RWPE2 (cell line): ENCODE measurements at regions not wholly inside any gene's neighbourhood (a gene's known extent, or its start where the extent isn't known, plus 50 kb on each side); places are given as distances from the start of the nearest gene placed in this dataset.

Experiments used
- ATAC-seq: fragments of 200-7000 bp; cut with Tn5 transposase; 3 replicates; pipeline ENCODE4 v1.9.1; 2021; ENCODE audit warnings: low read depth
- DNase-seq: peaks from one replicate; pipeline ENCODE4 v3.0.0-alpha.2; 2020; ENCODE audit warnings: low spot score
- H3K27ac ChIP-seq: fragments of 450-650 bp; 2 replicates; pipeline ENCODE4 v1.5.1; 2017; ENCODE audit warnings: mild to moderate bottlenecking; ENCODE audit not compliant: poor library complexity, severe bottlenecking
- H3K27me3 ChIP-seq: fragments of 250-450 bp; sonication (Bioruptor Pico); 2 replicates; pipeline ENCODE4 v1.5.1; 2021; ENCODE audit warnings: mild to moderate bottlenecking, moderate library complexity; ENCODE audit not compliant: insufficient read depth, poor library complexity, severe bottlenecking
- H3K36me3 ChIP-seq: fragments of 250-450 bp; sonication (Bioruptor Pico); 2 replicates; pipeline ENCODE4 v1.5.1; 2020; ENCODE audit warnings: low read depth, mild to moderate bottlenecking, moderate library complexity
- H3K4me1 ChIP-seq: fragments of 250-450 bp; sonication (Bioruptor Pico); 2 replicates; pipeline ENCODE4 v1.5.1; 2021; ENCODE audit warnings: mild to moderate bottlenecking, moderate library complexity; ENCODE audit not compliant: insufficient read depth, poor library complexity, severe bottlenecking
- H3K4me3 ChIP-seq: fragments of 250-450 bp; sonication (Bioruptor Pico); 2 replicates; pipeline ENCODE4 v1.5.1; 2021; ENCODE audit warnings: mild to moderate bottlenecking, moderate library complexity; ENCODE audit not compliant: severe bottlenecking
- H3K9me3 ChIP-seq: fragments of 250-450 bp; sonication (Bioruptor Pico); 2 replicates; pipeline ENCODE4 v1.5.1; 2021; ENCODE audit warnings: mild to moderate bottlenecking, moderate library complexity; ENCODE audit not compliant: severe bottlenecking
- TF ChIP-seq, protein P1 (sequence below): fragments of 450-650 bp; IDR thresholded peaks from one replicate; pipeline ENCODE4 v1.5.1; 2017; ENCODE audit warnings: mild to moderate bottlenecking, moderate library complexity; ENCODE audit not compliant: poor library complexity, severe bottlenecking

DNA sequence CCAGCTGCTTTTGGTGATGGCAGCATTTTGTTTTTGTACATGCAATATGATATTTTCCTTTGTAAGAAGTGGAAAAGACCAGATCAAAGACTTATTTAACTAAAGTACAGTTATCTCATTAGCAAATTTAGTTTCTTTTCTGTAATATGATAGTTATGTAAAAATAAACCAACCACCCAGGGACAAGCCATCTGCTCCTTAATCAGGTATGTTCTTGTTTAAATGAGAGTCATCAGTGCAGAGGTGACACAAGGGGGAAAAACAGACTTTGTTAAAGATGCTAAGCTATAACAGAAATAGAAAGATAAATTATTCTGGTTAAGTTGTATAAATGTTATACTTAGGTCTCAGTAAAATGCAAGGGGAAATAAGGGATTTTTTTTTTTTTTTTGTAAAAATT, 805.7 kb upstream of the SEMA6A start:
- Histone ChIP-seq H3K27me3 (no peaks in the 10 kb centered on the region), H3K36me3 (no peaks in the 10 kb centered on the region), H3K9me3 (no peaks in the 10 kb centered on the region), H3K27ac (no peak overlapping the region), H3K4me3 (no peak overlapping the region), H3K4me1 (no peaks in the 10 kb centered on the region)
- TF ChIP-seq, protein P1, sequence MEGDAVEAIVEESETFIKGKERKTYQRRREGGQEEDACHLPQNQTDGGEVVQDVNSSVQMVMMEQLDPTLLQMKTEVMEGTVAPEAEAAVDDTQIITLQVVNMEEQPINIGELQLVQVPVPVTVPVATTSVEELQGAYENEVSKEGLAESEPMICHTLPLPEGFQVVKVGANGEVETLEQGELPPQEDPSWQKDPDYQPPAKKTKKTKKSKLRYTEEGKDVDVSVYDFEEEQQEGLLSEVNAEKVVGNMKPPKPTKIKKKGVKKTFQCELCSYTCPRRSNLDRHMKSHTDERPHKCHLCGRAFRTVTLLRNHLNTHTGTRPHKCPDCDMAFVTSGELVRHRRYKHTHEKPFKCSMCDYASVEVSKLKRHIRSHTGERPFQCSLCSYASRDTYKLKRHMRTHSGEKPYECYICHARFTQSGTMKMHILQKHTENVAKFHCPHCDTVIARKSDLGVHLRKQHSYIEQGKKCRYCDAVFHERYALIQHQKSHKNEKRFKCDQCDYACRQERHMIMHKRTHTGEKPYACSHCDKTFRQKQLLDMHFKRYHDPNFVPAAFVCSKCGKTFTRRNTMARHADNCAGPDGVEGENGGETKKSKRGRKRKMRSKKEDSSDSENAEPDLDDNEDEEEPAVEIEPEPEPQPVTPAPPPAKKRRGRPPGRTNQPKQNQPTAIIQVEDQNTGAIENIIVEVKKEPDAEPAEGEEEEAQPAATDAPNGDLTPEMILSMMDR, result no peak
- ATAC-seq (no peak), DNase-seq (no peak)

DNA sequence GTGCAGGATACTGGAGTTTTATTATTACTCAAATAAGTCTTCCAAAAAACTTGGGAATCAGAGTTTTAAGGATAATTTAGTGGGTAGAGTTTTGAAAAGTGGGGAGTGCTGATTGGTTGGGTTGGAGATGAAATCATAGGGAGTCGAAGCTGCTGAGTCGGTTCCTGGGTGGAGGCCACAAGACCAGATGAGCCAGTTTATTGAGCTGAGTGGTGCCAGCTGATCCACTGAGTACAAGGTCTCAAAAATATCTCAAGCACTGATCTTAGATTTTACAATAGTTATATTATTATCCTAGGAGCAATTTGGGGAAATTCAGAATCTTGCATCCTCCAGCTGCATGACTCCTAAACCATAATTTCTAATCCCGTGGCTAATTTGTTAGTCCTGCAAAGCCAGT, 804.9 kb upstream of the SEMA6A start:
- DNase-seq (no peak), ATAC-seq (no peak)
- TF ChIP-seq, protein P1, result no peak
- no peak overlapping the region for H3K4me3 ChIP-seq
- H3K27ac ChIP-seq, result no peak overlapping the region
- no peaks in the 10 kb centered on the region for H3K9me3 ChIP-seq
- H3K4me1 ChIP-seq, result no peaks in the 10 kb centered on the region
- no peaks in the 10 kb centered on the region for H3K36me3 ChIP-seq
- no peaks in the 10 kb centered on the region for H3K27me3 ChIP-seq

DNA sequence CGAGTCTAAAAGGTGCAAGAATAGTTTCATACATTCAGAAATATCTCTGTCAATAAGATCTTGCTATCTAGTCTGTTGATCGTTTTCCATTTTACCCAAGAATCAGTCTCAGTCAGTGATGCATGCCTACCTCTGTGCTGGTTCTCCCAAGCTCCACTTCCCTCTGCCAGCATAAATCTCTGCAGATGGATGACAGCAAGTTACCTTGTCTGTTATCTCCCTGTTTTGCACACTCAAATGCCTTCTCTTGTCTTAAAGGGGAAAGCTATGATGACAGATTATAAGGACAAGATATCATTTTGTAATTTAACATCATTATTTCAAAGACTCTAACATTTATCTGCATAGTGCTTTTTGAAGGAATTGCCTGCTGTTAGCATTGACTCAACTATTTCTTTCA, 802.1 kb upstream of the SEMA6A start:
- ATAC-seq (no peak), DNase-seq (no peak)
- H3K27me3 ChIP-seq, result no peaks in the 10 kb centered on the region
- H3K27ac ChIP-seq, result no peak overlapping the region
- H3K4me3 ChIP-seq, result no peak overlapping the region
- H3K9me3 ChIP-seq, result no peaks in the 10 kb centered on the region
- no peaks in the 10 kb centered on the region for H3K36me3 ChIP-seq
- no peaks in the 10 kb centered on the region for H3K4me1 ChIP-seq
- TF ChIP-seq, protein P1, result no peak

DNA sequence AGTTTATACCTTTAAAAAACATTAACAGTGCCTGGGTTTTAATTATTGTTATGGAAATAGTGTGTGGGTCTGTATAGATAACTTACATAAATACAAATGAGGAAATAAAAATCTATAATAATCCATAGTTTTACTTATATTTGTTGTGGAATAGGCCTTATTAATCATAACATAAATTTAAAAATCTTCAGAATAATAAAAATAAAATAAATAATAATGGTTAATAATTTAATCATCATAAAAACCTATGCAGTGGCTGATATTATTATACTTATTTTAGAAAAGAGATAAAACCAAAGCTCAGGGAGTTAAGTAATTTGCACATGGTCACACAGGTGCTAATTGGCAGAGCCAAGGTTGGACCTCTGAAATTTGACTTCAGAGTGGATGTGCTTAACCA, 785.3 kb upstream of the SEMA6A start:
- H3K4me3 ChIP-seq, result no peak overlapping the region
- no peaks in the 10 kb centered on the region for H3K4me1 ChIP-seq
- DNase-seq (no peak), ATAC-seq (no peak)
- TF ChIP-seq, protein P1, result no peak
- no peaks in the 10 kb centered on the region for H3K9me3 ChIP-seq
- no peaks in the 10 kb centered on the region for H3K27me3 ChIP-seq
- H3K36me3 ChIP-seq, result no peaks in the 10 kb centered on the region
- no peak overlapping the region for H3K27ac ChIP-seq

DNA sequence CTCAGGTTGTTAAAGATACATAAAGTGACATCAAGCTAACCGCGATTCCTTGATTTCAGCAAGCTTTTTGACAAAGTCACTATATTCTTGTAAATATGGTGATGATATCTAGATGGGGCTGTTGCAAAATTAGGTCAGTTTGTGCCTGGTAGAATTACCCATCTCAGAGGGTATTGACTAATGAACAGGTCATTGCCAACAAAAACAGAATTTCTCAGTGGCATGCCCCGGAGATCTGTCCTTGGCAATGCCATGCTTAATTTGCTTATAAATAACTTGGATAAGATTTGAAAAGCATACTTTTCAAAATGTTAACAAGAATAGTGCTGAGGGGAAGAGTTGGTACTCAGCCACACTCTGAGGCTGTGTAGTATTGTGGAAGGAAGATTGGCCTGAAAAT, 783.3 kb upstream of the SEMA6A start:
- H3K36me3 ChIP-seq, result no peaks in the 10 kb centered on the region
- no peak for ATAC-seq
- TF ChIP-seq, protein P1, result no peak
- no peaks in the 10 kb centered on the region for H3K27me3 ChIP-seq
- H3K4me3 ChIP-seq, result no peak overlapping the region
- no peaks in the 10 kb centered on the region for H3K9me3 ChIP-seq
- H3K4me1 ChIP-seq, result no peaks in the 10 kb centered on the region
- no peak overlapping the region for H3K27ac ChIP-seq
- no peak for DNase-seq
